ENCODE measurements at regions not wholly inside any gene's neighbourhood (a gene's known extent, or its start where the extent isn't known, plus 50 kb on each side); places are given as distances from the start of the nearest gene placed in this dataset.
"Not testable (repeated sequence)": the region's sequence is repeated elsewhere in the genome, so short reads cannot be mapped to it uniquely, and the experiment has no call there.

- no peak for DNase-seq
Observed at GRCh38 chr7:92968502-92968901, 132.1 kb upstream of the CDK6 start.

GRCh38 chr7:92967238-92967637 lies 130.9 kb upstream of the CDK6 start:
- no peak for DNase-seq

- no peak for DNase-seq
Observed at GRCh38 chr7:92964141-92964540, 127.8 kb upstream of the CDK6 start.

- no peak for DNase-seq
Observed at GRCh38 chr7:92963566-92963965, 127.2 kb upstream of the CDK6 start.

DNA sequence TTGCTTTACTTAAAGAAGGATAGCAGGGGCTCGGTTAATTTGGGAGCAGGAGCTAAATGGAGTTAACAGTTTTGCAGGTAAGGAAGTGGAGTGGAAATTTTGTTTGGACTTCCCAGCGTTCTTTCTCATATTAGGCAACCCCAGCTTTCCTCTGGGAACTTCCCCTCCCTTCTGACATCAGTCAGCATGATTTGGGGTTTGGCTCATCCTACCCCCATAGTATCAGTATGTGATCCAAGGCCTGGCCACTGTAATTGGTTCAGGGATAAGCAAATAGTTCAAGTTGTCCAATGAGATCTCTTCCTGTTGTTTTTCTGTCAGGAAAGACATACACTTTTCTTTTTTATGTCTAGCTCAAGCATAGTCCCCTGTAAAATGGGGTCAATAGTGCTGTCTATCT lies 125.6 kb upstream of the CDK6 start:
- DNase-seq, result no peak

- DNase-seq, result no peak
Observed at GRCh38 chr7:92956575-92956974, 120.2 kb upstream of the CDK6 start.

DNA sequence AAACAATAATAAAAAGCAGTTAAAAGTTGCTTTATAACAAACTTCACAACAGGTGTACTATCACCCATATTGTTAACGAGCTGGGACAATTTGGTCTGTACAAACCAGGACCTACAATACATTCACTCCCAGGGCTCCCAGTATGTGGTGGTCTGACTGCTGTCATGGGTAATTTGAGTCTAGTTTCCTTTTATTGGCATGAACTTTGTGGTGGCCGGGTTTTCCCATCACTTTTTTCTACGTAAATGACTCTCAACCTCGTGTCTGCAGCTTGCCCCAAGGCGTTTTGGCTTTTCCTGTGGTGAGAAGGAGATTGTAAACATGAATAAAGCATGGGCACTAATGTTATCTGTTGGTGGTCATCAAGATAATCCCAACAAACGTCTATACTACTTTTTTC lies 118.7 kb upstream of the CDK6 start:
- no peak for DNase-seq

DNA sequence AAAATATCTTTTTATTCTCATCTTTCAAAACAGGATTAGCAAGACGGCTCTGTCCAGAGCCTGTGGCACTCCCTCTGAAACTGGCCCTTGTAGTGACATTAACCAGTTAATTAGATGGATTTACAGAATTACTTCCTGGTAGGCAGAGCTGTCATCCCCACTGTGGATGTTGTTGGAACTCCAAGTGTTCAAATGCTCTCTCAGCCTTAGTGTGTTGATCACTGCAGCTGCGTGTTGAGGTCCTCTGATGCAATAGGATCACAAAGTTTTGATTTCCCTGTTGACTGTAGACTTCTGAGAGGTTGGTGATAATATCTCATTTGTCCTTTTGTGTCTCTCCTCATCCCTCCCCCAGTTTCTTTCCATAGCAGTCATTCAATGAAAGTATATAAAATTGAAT lies 117.3 kb upstream of the CDK6 start:
- DNase-seq, result no peak

DNA sequence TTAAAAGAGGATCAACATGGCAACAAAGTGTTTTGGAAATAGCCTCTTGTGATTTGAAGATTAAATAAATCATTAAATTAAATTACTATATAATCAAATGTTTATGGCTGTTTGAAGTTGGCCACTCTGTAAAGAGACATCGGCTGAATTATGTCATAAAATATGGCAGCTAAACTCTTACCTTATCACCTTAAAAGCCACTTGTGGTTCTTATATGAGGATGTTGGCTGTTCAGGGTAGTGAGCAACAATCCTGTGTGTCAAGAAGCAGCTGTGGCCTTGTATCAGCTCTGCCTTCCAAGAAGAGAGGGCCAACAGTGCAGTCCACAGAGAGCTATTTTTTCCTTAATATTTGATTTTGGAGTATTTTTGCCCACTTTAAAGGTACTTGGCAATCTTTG lies 113.4 kb upstream of the CDK6 start:
- no peak for DNase-seq

- no peak for DNase-seq
Observed at GRCh38 chr7:92945840-92946239, 109.5 kb upstream of the CDK6 start.

GRCh38 chr7:92944633-92945032 lies 108.3 kb upstream of the CDK6 start:
- DNase-seq, result no peak

DNA sequence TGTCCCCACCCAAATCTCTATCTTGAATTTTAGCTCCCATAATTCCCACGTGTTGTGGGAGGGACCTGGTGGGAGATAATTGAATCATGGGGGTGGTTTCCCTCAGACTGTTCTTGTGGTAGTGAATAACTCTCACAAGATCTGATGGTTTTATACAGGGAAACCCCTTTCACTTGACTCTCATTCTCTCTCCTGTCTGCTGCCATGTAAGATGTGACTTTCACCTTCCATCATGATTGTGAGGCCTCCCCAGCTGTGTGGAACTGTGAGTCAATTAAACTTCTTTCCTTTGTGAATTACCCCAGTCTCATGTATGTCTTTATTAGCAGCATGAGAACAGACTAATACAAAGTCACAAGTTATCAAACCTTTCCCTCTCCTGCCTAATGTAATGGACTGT lies 106.3 kb upstream of the CDK6 start:
- not testable (repeated sequence) for DNase-seq

DNA sequence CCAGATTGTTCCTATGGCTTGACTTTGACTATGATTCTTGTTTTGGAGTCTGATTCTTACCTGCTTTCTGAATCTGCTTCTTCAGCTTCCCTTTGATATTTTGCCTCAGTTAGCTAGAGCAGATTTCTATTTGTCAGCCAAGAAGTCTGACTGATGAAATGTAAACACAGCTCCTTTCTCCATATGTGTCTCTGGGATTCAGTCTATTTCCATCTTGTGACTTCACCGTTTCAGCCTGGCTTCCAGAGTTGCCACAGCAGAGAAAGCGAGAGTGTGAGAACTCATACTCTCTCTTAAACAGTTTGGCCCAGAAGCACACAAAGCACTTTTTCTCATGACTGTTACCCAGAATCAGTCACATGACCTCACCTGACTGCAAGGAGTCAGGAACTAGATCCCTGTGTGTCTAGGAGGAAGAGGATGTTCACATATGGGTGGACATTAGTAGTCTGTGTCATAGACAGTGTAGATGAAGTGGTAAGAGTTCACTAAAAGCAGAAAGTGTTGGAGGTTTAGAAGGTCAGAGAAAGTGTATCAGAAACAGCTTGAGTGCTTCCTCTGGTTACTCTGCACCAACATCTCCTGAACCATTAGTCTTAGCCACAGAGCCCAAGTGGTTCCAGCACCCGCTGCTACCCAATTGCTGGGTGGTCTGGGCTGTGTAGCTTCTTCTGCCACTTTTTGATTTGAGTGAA lies 103.4 kb upstream of the CDK6 start:
- DNase-seq, result no peak

GRCh38 chr7:92934096-92934495 lies 97.7 kb upstream of the CDK6 start:
- DNase-seq, result no peak

DNA sequence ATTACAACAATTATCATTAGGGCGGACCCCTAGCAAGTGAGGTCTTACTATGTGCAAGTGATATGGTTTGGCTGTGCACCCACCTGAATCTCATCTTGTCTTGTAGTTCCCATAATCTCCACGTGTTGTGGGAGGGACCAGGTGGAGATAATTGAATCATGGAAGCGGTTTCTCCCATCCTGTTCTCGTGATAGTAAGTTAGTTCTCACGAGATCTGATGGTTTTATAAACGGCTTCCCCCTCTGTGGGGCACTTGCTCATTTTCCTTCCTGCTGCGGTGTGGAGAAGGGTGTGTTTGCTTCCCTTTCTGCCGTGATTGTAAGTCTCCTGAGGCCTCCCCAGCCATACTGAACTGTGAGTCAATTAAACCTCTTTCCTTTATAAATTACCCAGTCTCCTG lies 96.1 kb upstream of the CDK6 start:
- DNase-seq, result no peak

GRCh38 chr7:92930404-92930803 lies 94.0 kb upstream of the CDK6 start:
- DNase-seq, result no peak

- DNase-seq, result no peak
Observed at GRCh38 chr7:92926697-92927044, 90.3 kb upstream of the CDK6 start.

DNA sequence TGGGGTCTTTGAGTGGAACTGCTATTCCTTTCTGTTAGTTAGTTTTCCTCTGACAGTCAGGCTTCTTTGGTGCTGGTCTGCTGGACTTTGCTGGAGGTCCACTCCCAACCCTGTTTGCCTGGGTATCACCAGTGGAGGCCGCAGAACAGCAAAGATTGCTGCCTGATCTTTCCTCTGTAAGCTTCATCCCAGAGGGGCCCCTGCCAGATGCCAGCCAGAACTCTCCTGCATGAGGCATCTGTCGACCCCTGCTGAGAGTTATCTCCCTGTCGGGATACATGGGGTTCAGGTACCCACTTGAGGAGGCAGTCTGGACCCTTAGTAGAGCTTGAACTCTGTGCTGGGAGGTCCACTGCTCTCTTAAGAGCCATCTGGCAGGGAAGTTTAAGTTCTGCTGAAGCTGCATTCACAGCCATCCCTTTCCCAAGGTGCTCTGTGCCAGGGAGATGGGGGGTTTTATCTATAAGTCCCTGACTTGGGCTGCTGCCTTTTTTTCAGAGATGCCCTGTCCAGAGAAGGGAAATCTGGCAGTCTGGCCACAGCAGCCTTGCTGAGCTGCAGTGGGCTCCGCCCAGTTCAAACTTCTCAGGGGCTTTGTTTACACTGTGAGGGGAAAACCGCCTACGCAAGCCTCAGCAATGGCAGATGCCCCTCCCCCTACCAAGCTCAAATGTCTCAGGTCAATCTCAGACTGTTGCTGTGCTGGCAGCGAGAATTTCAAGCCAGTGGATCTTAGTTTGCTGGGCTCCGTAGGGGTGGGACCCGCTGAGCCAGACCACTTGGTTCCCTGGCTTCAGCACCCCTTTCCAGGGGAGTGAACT lies 89.7 kb upstream of the CDK6 start:
- DNase-seq, result no peak

- no peak for DNase-seq
Observed at GRCh38 chr7:92924800-92925199, 88.4 kb upstream of the CDK6 start.

GRCh38 chr7:92917230-92917629 lies 80.9 kb upstream of the CDK6 start:
- DNase-seq, result no peak

- DNase-seq, result no peak
Observed at GRCh38 chr7:92916770-92917224, 80.4 kb upstream of the CDK6 start.

DNA sequence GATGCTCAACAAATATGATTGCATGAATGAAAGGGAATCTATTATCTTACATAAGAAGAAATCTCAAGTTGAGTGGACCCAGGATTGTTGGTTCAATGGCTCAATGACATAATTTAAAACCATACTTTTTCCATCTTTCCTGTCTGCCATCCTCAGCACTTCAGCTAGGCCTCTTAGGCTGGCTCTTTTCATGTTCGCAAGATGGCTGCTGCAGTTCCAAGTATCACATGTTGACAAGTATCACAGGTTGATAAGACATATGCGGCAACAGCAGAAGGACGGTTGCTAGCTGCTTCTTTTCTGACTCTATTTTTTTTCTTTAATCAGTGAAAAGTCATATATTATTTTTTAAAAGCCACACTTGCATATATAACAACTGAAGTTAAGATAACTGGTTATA lies 79.0 kb upstream of the CDK6 start:
- no peak for DNase-seq

GRCh38 chr7:92914645-92915044 lies 78.3 kb upstream of the CDK6 start:
- no peak for DNase-seq

- no peak for DNase-seq
Observed at GRCh38 chr7:92913849-92914248, 77.5 kb upstream of the CDK6 start.

DNA sequence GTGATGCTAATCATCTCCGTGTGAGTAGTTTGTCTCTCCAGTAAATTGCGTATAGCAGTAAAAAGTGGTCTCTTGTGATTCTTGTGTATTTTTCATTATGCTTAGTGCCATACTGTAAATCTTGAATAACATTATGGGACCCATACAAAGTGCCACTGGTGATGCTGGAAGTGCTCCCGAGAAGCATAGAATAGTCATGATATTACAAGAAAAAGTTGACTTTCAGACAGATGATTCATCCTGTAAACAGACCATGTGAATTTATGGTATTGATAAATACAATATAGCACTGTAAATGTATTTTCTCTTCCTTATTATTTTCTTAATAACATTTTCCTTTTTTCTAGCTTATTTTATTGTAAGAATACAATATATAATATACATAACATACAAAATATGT lies 74.6 kb upstream of the CDK6 start:
- no peak for DNase-seq
